K562 (cell line): ENCODE measurements at regions not wholly inside any gene's neighbourhood (a gene's known extent, or its start where the extent isn't known, plus 50 kb on each side); places are given as distances from the start of the nearest gene placed in this dataset.

ENCODE experiments used
- CEBPB ChIP-seq: fragments of 450-650 bp; IDR thresholded peaks from 2 replicates; pipeline ENCODE4 v1.6.1; 2016; ENCODE audit warnings: missing genetic modification characterization, missing compliant biosample characterization
- ESRRA ChIP-seq: fragments of 450-650 bp; IDR thresholded peaks from 2 replicates; pipeline ENCODE4 v1.6.1; 2014; ENCODE audit warnings: low read depth, mild to moderate bottlenecking, moderate library complexity, borderline replicate concordance
- HDAC8 ChIP-seq: fragments of 450-650 bp; IDR thresholded peaks from 2 replicates; pipeline ENCODE4 v1.6.1; 2016; ENCODE audit warnings: mild to moderate bottlenecking, missing genetic modification characterization, moderate library complexity, missing compliant biosample characterization
- KLF6 ChIP-seq: fragments of 250-450 bp; sonication (Bioruptor Pico); IDR thresholded peaks from 2 replicates; pipeline ENCODE4 v1.4.0; 2020; ENCODE audit warnings: mild to moderate bottlenecking, moderate library complexity, borderline replicate concordance
- LEF1 ChIP-seq: fragments of 450-650 bp; IDR thresholded peaks from 2 replicates; pipeline ENCODE4 v1.6.1; 2016; ENCODE audit warnings: mild to moderate bottlenecking
- MAZ ChIP-seq, 2 experiments: fragments of 450-650 bp in 1 of 2; sonication (generic) in 1 of 2; formaldehyde crosslinking; IDR thresholded peaks in 1 of 2; conservative IDR thresholded peaks in 1 of 2; 2 replicates each; pipeline versions ENCODE4 v1.4.0 to v1.5.0; 2020; ENCODE audit warnings: mild to moderate bottlenecking in 1 of 2, missing genetic modification reagents in 1 of 2
- NFE2 ChIP-seq: IDR thresholded peaks from 2 replicates; pipeline ENCODE4 v1.6.1; 2014; ENCODE audit warnings: antibody characterized with exemption, low read depth
- SETDB1 ChIP-seq: IDR thresholded peaks from one replicate; pipeline ENCODE4 v1.6.1; 2012; ENCODE audit warnings: low read length, control low read depth, inconsistent platforms
- TBL1XR1 ChIP-seq, 2 experiments: IDR thresholded peaks; 2 replicates each; pipeline ENCODE4 v1.6.1; 2012; ENCODE audit warnings: improper control_type of control experiment in 2 of 2, low read length in 2 of 2, mild to moderate bottlenecking in 1 of 2
- TRIM28 ChIP-seq: fragments of 450-650 bp; IDR thresholded peaks from 2 replicates; pipeline ENCODE4 v1.6.1; 2017
- ZFP1 ChIP-seq: fragments of 450-650 bp; formaldehyde crosslinking; IDR thresholded peaks from 2 replicates; pipeline ENCODE4 v1.4.0; 2020; ENCODE audit warnings: mild to moderate bottlenecking, mixed read lengths
- ZNF316 ChIP-seq: fragments of 450-650 bp; IDR thresholded peaks from 2 replicates; pipeline ENCODE4 v1.6.1; 2016
- TF ChIP-seq, protein P1 (sequence below), 2 experiments: fragments of 450-650 bp; IDR thresholded peaks; 2 replicates each; pipeline ENCODE4 v1.6.1; 2016; ENCODE audit warnings: mild to moderate bottlenecking in 2 of 2, borderline replicate concordance in 1 of 2, low read depth in 1 of 2, moderate library complexity in 1 of 2
- TF ChIP-seq, protein P2 (sequence below): fragments of 450-650 bp; IDR thresholded peaks from 2 replicates; pipeline ENCODE4 v1.6.1; 2018; ENCODE audit not compliant: partially characterized antibody
- TF ChIP-seq, protein P3 (sequence below): fragments of 450-650 bp; formaldehyde crosslinking; IDR thresholded peaks from 2 replicates; pipeline ENCODE4 v1.4.0; 2020; ENCODE audit warnings: mild to moderate bottlenecking, moderate library complexity

GRCh38 chr12:124653169-124653931 is 85.9 kb upstream of the NCOR2 start (continued):
- TF ChIP-seq, protein P1, sequence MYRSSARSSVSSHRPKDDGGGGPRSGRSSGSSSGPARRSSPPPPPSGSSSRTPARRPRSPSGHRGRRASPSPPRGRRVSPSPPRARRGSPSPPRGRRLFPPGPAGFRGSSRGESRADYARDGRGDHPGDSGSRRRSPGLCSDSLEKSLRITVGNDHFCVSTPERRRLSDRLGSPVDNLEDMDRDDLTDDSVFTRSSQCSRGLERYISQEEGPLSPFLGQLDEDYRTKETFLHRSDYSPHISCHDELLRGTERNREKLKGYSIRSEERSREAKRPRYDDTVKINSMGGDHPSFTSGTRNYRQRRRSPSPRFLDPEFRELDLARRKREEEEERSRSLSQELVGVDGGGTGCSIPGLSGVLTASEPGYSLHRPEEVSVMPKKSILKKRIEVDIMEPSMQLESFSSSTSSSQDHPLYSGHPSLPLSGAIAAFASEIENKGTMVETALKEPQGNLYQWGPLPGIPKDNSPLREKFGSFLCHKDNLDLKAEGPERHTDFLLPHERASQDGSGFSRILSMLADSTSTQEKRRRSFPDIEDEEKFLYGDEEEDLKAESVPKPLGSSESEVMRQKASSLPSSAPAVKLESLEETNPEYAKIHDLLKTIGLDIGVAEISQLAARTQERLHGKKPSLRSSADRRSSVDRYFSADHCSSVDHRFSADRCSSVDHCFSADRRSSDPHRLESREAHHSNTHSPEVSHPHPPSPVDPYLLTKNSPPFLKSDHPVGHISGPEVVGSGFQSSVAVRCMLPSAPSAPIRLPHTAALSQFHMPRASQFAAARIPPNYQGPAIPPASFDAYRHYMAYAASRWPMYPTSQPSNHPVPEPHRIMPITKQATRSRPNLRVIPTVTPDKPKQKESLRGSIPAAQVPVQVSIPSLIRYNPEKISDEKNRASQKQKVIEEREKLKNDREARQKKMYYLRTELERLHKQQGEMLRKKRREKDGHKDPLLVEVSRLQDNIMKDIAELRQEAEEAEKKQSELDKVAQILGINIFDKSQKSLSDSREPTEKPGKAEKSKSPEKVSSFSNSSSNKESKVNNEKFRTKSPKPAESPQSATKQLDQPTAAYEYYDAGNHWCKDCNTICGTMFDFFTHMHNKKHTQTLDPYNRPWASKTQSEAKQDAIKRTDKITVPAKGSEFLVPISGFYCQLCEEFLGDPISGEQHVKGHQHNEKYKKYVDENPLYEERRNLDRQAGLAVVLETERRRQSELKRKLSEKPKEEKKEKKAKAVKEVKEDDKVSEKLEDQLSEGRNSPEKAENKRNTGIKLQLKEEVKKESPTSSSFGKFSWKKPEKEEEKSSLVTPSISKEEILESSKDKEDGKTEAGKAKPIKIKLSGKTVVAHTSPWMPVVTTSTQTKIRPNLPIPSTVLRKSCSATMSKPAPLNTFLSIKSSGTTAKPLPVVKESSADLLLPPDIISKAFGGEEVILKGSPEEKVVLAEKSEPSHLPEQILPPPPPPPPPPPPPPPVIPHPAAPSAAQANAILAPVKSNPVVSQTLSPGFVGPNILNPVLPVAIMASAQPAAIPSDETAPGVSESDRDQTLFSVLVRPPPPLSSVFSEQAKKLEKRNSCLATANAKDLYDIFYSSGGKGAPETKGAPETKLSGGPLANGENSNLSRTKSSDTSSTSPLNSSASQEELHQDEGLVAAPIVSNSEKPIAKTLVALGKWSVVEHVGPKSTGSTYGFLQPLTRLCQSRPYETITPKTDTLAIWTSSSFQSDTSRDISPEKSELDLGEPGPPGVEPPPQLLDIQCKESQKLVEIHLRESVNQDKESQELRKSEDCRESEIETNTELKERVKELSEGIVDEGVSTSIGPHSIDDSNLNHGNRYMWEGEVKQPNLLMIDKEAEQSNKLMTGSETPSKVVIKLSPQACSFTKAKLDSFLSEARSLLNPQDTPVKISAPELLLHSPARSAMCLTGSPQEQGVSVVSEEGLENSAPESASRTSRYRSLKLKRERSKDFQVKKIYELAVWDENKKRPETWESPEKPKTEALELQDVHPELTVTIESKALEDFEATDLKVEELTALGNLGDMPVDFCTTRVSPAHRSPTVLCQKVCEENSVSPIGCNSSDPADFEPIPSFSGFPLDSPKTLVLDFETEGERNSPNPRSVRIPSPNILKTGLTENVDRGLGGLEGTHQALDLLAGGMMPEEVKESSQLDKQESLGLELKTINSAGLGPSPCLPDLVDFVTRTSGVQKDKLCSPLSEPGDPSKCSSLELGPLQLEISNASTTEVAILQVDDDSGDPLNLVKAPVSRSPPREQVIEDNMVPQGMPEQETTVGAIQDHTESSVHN (IDR thresholded peaks at IDR 0.05; ENCODE audit: borderline replicate concordance in 1 of 2, low read depth in 1 of 2) = no peak
- TF ChIP-seq TBL1XR1 (IDR thresholded peaks at IDR 0.05; ENCODE audit: low read length in 2 of 2) (no peak), ESRRA (no peak), KLF6 (CRISPR knock-in tag) (no peak), TRIM28 (no peak), NFE2 (peak; percentile 72), CEBPB (peak; percentile 52), SETDB1 (no peak), ZFP1 (CRISPR knock-in tag) (no peak), ZNF316 (peak; percentile 46; the same call in 1 of the 2 replicates), HDAC8 (tag) (no peak), MAZ (CRISPR knock-in tag; conservative IDR thresholded peaks at IDR 0.05 in 1 of 2, IDR thresholded peaks at IDR 0.05 in 1 of 2) (no peak), LEF1 (no peak)
- TF ChIP-seq, protein P2, sequence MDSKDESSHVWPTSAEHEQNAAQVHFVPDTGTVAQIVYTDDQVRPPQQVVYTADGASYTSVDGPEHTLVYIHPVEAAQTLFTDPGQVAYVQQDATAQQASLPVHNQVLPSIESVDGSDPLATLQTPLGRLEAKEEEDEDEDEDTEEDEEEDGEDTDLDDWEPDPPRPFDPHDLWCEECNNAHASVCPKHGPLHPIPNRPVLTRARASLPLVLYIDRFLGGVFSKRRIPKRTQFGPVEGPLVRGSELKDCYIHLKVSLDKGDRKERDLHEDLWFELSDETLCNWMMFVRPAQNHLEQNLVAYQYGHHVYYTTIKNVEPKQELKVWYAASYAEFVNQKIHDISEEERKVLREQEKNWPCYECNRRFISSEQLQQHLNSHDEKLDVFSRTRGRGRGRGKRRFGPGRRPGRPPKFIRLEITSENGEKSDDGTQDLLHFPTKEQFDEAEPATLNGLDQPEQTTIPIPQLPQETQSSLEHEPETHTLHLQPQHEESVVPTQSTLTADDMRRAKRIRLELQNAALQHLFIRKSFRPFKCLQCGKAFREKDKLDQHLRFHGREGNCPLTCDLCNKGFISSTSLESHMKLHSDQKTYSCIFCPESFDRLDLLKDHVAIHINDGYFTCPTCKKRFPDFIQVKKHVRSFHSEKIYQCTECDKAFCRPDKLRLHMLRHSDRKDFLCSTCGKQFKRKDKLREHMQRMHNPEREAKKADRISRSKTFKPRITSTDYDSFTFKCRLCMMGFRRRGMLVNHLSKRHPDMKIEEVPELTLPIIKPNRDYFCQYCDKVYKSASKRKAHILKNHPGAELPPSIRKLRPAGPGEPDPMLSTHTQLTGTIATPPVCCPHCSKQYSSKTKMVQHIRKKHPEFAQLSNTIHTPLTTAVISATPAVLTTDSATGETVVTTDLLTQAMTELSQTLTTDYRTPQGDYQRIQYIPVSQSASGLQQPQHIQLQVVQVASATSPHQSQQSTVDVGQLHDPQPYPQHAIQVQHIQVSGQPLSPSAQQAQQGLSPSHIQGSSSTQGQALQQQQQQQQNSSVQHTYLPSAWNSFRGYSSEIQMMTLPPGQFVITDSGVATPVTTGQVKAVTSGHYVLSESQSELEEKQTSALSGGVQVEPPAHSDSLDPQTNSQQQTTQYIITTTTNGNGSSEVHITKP = peak; percentile 90
- TF ChIP-seq, protein P3, sequence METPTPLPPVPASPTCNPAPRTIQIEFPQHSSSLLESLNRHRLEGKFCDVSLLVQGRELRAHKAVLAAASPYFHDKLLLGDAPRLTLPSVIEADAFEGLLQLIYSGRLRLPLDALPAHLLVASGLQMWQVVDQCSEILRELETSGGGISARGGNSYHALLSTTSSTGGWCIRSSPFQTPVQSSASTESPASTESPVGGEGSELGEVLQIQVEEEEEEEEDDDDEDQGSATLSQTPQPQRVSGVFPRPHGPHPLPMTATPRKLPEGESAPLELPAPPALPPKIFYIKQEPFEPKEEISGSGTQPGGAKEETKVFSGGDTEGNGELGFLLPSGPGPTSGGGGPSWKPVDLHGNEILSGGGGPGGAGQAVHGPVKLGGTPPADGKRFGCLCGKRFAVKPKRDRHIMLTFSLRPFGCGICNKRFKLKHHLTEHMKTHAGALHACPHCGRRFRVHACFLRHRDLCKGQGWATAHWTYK = peak; percentile 91
